Retinal pigment epithelial cell (primary cell): ENCODE measurements at regions not wholly inside any gene's neighbourhood (a gene's known extent, or its start where the extent isn't known, plus 50 kb on each side); places are given as distances from the start of the nearest gene placed in this dataset.

ENCODE experiments used
- DNase-seq: peaks from one replicate; pipeline ENCODE4 v3.0.0-alpha.2; 2010; ENCODE audit warnings: low read depth
- H3K4me3 ChIP-seq: 2 replicates; pipeline ENCODE4 v1.5.1; 2011; ENCODE audit warnings: mild to moderate bottlenecking, low read length, control low read depth, moderate library complexity
- TF ChIP-seq, protein P1 (sequence below): conservative IDR thresholded peaks from 2 replicates; pipeline ENCODE4 v1.5.1; 2011; ENCODE audit warnings: low read depth, low read length, control low read depth, inconsistent platforms

DNA sequence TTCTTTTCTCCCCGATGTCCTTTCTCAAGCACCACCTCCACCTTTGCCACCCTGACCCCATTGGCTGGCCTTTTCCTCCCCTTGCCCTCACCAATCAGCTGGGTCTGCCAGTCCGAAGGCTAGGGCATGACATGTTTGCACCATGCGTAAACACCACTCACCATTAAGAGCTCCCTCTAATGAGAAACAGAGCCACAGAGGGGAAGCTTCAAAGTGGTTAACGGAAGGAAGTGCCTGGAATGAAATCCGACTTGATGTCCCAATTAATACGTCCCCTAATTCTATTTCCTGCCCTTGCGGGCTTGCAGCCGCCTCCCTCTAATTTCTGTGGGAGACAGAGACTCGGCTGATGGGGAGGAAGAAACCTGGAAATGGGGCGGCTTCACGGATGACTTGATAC lies 318.5 kb upstream of the TBX3 start:
- DNase-seq: no peak
- H3K4me3 ChIP-seq: no peak overlapping the region
- TF ChIP-seq, protein P1, sequence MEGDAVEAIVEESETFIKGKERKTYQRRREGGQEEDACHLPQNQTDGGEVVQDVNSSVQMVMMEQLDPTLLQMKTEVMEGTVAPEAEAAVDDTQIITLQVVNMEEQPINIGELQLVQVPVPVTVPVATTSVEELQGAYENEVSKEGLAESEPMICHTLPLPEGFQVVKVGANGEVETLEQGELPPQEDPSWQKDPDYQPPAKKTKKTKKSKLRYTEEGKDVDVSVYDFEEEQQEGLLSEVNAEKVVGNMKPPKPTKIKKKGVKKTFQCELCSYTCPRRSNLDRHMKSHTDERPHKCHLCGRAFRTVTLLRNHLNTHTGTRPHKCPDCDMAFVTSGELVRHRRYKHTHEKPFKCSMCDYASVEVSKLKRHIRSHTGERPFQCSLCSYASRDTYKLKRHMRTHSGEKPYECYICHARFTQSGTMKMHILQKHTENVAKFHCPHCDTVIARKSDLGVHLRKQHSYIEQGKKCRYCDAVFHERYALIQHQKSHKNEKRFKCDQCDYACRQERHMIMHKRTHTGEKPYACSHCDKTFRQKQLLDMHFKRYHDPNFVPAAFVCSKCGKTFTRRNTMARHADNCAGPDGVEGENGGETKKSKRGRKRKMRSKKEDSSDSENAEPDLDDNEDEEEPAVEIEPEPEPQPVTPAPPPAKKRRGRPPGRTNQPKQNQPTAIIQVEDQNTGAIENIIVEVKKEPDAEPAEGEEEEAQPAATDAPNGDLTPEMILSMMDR: no peak

DNA sequence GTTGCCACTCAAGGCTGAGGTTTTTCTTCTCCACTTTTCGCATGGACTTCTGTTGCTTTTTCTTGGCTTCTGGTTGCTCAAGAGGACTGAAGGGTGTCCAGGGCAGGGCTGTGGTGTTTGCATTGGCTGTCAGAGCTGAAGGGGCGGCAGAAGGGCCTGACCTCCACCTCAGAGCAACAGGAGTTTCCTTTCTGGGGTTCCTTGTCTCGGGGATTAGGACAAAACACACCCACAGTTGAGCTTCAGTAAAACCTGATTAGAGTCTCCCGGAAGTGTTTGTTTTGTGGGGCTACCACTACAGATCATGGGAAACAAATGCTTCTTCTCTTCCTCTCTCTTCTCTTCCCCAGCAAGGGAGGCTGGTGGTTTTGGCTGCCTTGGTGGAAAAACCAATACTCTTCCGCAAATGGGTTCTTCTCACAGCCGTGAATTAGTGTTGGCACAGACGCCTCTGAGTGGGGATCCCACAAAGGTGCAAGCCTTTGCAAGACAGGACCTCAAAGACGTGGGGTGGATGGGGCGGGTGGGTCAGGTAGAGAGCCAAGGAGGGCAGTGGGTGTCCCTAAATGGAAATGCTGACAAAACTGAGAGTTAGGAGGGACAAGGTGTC lies 317.7 kb upstream of the TBX3 start:
- TF ChIP-seq, protein P1: no peak
- H3K4me3 ChIP-seq: no peak overlapping the region
- no peak for DNase-seq

DNA sequence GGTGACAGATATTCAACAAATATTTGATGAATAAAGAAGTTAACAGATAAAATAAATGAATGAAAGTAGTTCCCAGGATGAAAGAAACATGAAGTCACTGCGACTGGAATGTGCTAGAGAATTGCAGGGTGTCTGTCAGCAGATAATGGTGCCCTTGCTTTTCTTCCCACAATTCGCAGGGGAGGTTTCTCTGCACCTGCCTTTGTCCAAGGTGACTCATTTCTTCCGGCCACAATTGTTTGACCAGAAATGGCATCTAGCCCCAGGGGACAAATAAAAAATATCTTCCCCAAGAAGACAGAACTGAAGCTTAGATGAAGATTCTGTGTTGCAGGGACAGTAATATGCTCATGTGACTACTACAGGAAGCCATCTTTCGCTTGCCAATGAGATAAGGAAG lies 316.1 kb upstream of the TBX3 start:
- H3K4me3 ChIP-seq: no peak overlapping the region
- TF ChIP-seq, protein P1: no peak
- no peak for DNase-seq

DNA sequence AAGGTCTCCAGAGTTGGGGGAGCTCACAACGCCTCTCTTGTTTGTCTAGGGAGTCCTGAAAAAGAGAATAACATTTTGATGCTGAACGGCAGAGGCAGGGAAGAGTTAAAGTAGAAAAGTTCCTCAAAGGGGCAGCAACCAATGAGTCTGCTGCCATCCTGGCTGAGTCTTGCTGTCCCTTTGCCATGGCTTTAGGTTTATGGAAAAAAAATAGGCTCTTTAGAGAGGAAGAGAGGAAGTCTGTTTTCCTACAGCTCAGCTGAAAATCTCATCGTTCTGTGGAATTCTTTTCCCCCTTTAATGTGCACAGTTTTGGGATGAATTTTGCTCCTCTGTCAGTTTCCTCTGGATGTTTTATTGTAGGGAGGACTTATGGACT lies 314.8 kb upstream of the TBX3 start:
- no peak for DNase-seq
- TF ChIP-seq, protein P1: no peak
- H3K4me3 ChIP-seq: no peak overlapping the region

DNA sequence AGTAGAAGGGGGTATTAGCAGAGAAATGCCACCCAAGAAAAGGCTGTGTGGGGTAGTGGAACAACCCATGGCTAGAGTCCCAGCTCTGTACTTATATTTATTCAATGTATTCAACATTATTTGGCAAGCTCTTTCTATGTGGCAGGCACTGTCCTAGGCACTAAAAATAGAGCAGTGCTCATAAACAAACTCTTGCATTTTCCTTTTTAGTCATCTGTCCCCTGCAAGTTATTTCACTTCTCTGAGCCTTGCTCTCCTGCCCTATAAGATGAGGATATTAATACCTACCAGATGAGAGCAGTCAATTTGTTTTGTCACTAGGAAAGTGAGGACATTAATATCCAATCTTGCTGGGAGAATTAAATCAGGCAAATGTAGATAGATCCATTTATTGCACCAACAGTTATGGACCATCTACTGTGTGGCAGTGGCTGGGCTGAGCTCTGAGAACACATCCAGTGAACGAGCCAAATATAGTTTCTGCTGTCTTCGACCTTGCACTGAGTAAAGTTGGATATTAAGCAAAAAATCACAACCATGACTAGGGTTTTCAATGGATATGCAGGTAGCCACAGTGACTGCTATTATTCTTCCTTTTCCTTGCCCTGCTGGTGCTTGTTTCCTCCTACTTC lies 314.3 kb upstream of the TBX3 start:
- no peak for DNase-seq
- no peak overlapping the region for H3K4me3 ChIP-seq
- TF ChIP-seq, protein P1: no peak

DNA sequence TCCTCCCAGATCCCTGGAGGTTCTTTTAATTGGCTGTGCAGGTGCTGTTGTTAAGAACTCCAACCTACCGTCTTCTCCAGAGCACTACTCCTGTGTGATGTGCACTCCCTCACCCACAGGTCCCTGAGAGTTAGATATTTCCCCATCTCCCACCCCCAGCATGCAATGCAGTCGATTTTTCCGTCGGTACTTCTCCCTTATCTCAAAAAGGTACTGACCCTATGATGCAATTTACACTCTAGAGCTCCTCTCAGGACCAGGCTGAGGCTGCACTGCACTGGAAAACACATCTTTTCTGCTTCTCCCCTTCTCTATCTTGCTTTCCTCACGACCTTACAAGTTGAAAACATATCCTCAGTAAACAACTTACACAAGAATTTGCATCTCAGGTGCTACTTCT lies 312.4 kb upstream of the TBX3 start:
- TF ChIP-seq, protein P1: no peak
- H3K4me3 ChIP-seq: no peak overlapping the region
- DNase-seq: no peak

DNA sequence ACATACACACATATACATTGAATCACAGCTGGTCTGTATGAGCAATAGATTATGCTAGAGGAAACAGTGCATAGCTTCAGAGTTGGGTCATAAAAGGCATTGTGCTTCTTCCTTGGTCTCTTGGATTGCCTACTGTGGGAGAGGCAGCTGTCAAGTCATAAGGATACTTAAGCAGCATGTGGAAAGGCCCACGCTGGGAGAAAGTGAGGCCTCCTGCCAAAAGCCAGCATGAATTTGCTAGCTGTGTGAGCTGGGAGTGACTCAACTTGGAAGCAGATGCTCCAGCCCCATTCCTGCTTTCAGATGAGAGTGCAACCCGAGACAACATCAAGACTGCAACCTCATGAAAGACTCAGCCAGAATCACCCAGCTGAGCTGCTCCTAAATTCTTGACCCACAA lies 311.9 kb upstream of the TBX3 start:
- H3K4me3 ChIP-seq: no peak overlapping the region
- no peak for DNase-seq
- TF ChIP-seq, protein P1: no peak
